PC-9 (cell line): ENCODE measurements at regions not wholly inside any gene's neighbourhood (a gene's known extent, or its start where the extent isn't known, plus 50 kb on each side); places are given as distances from the start of the nearest gene placed in this dataset.

Source experiments
- BruUV-seq: library from RNA; stranded (reverse); fragments of 400-500 nt; replicated peaks from 2 replicates; lab custom pipeline; 2021; lab: Mats Ljungman, UMichigan
- CTCF ChIA-PET: fragments of 300-600 bp; sonication (Branson Sonifier 250); formaldehyde crosslinking; loops from one replicate; lab custom pipeline; 2022; ENCODE audit warnings: antibody characterized with exemption; lab: Charles Lee
- POLR2A ChIA-PET: fragments of 300-600 bp; sonication (Branson Sonifier 250); formaldehyde crosslinking; loops from one replicate; lab custom pipeline; 2022; ENCODE audit warnings: antibody characterized with exemption; ENCODE audit not compliant: unreplicated experiment; lab: Charles Lee
- DNase-seq, 2 experiments: peaks; one replicate each; pipeline versions ENCODE4 v3.0.0 to v3.0.0-alpha.2; 2015 to 2022; ENCODE audit warnings: mixed read lengths in 1 of 2
- H2AFZ ChIP-seq: fragments of 200-600 bp; sonication (generic); 2 replicates; pipeline ENCODE4 v1.8.1; 2017; ENCODE audit warnings: antibody characterized with exemption
- H3F3A ChIP-seq: fragments of 200-600 bp; sonication (generic); 2 replicates; pipeline ENCODE4 v1.8.1; 2017; ENCODE audit warnings: antibody characterized with exemption, mild to moderate bottlenecking, low read depth; ENCODE audit not compliant: insufficient read depth
- H3K27ac ChIP-seq: fragments of 200-600 bp; sonication (generic); 2 replicates; pipeline ENCODE4 v1.6.1; 2016; ENCODE audit warnings: mixed run types
- H3K27me3 ChIP-seq: fragments of 200-600 bp; sonication (generic); 2 replicates; pipeline ENCODE4 v1.6.1; 2016; ENCODE audit warnings: low read depth, mixed run types; ENCODE audit not compliant: insufficient read depth
- H3K36me3 ChIP-seq: fragments of 200-600 bp; sonication (generic); 2 replicates; pipeline ENCODE4 v1.6.1; 2016; ENCODE audit warnings: low read depth, mixed run types
- H3K4me1 ChIP-seq: fragments of 200-600 bp; sonication (generic); replicated peaks from 2 replicates; pipeline ENCODE4 v1.6.1; 2016; ENCODE audit warnings: mixed run types; ENCODE audit not compliant: insufficient read depth
- H3K4me2 ChIP-seq: fragments of 200-600 bp; sonication (generic); 2 replicates; pipeline ENCODE4 v1.6.1; 2017; ENCODE audit warnings: mixed run types
- H3K4me3 ChIP-seq: fragments of 200-600 bp; sonication (generic); 2 replicates; pipeline ENCODE4 v1.6.1; 2016; ENCODE audit warnings: mixed run types
- H3K79me2 ChIP-seq: fragments of 200-600 bp; sonication (generic); 2 replicates; pipeline ENCODE4 v1.6.1; 2017; ENCODE audit warnings: low read depth, mixed run types
- H3K9me2 ChIP-seq: fragments of 200-600 bp; sonication (generic); 2 replicates; pipeline ENCODE4 v1.8.1; 2017; ENCODE audit warnings: mild to moderate bottlenecking; ENCODE audit not compliant: insufficient read depth
- H3K9me3 ChIP-seq: fragments of 200-600 bp; sonication (generic); 2 replicates; pipeline ENCODE4 v1.8.1; 2016; ENCODE audit warnings: low read depth; ENCODE audit not compliant: insufficient read depth
- H4K20me1 ChIP-seq: fragments of 200-600 bp; sonication (generic); 2 replicates; pipeline ENCODE4 v1.8.1; 2017; ENCODE audit not compliant: insufficient read depth
- EZH2 ChIP-seq: fragments of 200-600 bp; sonication (generic); IDR thresholded peaks from 2 replicates; pipeline ENCODE4 v1.8.0; 2017; ENCODE audit warnings: antibody characterized with exemption, low read depth
- intact Hi-C: fragments of 100-400 bp; cut with micrococcal nuclease; formaldehyde crosslinking; loops from one replicate; pipeline ENCODE4 v1.10.0; 2022; ENCODE audit not compliant: unreplicated experiment
- TF ChIP-seq, protein P1 (sequence below): fragments of 200-600 bp; sonication (generic); conservative IDR thresholded peaks from 2 replicates; pipeline ENCODE4 v1.6.1; 2017; ENCODE audit warnings: mixed run types, antibody characterized with exemption, mild to moderate bottlenecking, moderate library complexity

DNA sequence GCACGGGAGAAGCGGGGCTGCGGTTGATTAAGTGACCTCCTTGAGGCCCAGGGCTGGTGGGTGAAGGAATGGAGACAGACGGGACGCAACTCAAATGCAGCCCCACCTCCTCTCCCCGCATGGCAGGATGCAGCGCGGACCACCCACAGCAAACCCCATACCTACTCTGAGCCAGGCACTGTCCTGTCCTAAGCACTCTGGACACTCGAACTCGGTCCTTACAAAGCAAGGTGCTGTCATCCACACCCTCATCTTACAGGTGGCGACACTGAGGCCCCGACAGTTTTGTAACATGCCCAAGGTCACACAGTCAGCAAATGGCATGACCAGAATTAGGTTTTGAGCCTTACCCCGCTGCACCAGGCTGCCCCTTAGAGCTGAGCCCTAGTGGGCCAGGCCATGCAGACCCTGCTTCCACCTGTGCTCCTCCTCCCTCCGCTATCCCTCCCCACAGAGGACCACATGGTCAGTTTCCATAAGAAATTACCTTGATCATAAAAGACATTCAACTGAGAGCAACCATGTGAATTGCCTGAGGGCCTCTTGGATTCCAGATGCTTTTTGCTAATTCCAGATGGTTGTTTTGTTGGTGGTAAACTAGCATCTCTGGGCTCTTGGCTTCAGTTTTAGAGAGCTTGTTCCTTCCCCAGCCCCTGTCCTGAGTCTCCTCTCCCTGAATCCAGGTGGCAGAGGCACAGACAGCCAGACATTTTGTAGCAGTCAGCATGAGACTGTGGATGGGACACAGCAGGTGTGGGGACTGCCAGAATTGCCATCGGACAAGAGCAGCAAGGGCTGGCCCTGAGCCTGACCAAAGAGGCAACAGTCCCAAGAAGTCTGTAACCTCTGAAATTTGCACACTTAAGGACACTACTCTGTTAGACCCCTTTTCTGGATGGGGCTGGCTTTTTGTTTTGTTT, 171.9 kb upstream of the PMEPA1 start:
- ChIA-PET POLR2A (interaction anchor here (0.7 kb wide), 1 partner anchor 52 kb away, joined by 3 read pairs; no protein-coding TSS in a partner anchor), CTCF (no interaction called here)
- Histone ChIP-seq H3K36me3 (no peaks in the 10 kb centered on the region), H3F3A (no peaks in the 10 kb centered on the region), H3K9me3 (no peaks in the 10 kb centered on the region), H4K20me1 (no peaks in the 10 kb centered on the region), H3K4me1 (no peaks in the 10 kb centered on the region), H3K4me3 (no peak overlapping the region), H3K79me2 (no peaks in the 10 kb centered on the region), H3K27ac (no peak overlapping the region), H2AFZ (no peak overlapping the region), H3K9me2 (0 out of 2 replicates have a peak, but pooled peaks cover 3% of the 10 kb centered on the region), H3K27me3 (no peaks in the 10 kb centered on the region), H3K4me2 (no peak overlapping the region)
- BruUV-seq = no TSS peak
- intact Hi-C loops = no loop called here
- TF ChIP-seq, protein P1, sequence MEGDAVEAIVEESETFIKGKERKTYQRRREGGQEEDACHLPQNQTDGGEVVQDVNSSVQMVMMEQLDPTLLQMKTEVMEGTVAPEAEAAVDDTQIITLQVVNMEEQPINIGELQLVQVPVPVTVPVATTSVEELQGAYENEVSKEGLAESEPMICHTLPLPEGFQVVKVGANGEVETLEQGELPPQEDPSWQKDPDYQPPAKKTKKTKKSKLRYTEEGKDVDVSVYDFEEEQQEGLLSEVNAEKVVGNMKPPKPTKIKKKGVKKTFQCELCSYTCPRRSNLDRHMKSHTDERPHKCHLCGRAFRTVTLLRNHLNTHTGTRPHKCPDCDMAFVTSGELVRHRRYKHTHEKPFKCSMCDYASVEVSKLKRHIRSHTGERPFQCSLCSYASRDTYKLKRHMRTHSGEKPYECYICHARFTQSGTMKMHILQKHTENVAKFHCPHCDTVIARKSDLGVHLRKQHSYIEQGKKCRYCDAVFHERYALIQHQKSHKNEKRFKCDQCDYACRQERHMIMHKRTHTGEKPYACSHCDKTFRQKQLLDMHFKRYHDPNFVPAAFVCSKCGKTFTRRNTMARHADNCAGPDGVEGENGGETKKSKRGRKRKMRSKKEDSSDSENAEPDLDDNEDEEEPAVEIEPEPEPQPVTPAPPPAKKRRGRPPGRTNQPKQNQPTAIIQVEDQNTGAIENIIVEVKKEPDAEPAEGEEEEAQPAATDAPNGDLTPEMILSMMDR = no peak
- TF ChIP-seq EZH2 = no peak
- DNase-seq = no peak

DNA sequence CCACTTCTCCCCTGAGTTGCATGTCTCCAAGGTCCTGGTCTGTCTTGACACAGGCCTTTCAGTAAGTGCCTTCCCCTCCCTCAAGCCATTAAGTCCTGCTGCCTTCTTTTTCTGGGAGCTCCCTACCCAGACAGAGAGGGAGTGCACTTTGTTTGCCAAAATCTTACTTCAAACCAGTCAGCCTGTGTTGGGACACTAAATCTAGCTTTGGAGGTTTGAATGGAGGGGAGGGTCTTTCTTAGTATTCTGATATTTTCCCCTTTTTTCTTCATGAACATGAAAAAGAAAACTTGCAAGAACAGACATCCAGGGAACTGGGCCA, 170.7 kb upstream of the PMEPA1 start:
- H4K20me1 ChIP-seq = no peaks in the 10 kb centered on the region
- no TSS peak for BruUV-seq
- no peak overlapping the region for H3K4me2 ChIP-seq
- TF ChIP-seq, protein P1 = no peak
- no peak for TF ChIP-seq EZH2
- H3K9me3 ChIP-seq = no peaks in the 10 kb centered on the region
- POLR2A ChIA-PET = no interaction called here
- no peak overlapping the region for H2AFZ ChIP-seq
- H3K4me1 ChIP-seq = no peaks in the 10 kb centered on the region
- H3K4me3 ChIP-seq = no peak overlapping the region
- no peaks in the 10 kb centered on the region for H3K27me3 ChIP-seq
- H3K36me3 ChIP-seq = no peaks in the 10 kb centered on the region
- H3F3A ChIP-seq = no peaks in the 10 kb centered on the region
- H3K9me2 ChIP-seq = 0 out of 2 replicates have a peak, but pooled peaks cover 3% of the 10 kb centered on the region
- H3K79me2 ChIP-seq = no peaks in the 10 kb centered on the region
- no peak for DNase-seq
- no peak overlapping the region for H3K27ac ChIP-seq
- CTCF ChIA-PET = no interaction called here
- intact Hi-C loops = no loop called here

DNA sequence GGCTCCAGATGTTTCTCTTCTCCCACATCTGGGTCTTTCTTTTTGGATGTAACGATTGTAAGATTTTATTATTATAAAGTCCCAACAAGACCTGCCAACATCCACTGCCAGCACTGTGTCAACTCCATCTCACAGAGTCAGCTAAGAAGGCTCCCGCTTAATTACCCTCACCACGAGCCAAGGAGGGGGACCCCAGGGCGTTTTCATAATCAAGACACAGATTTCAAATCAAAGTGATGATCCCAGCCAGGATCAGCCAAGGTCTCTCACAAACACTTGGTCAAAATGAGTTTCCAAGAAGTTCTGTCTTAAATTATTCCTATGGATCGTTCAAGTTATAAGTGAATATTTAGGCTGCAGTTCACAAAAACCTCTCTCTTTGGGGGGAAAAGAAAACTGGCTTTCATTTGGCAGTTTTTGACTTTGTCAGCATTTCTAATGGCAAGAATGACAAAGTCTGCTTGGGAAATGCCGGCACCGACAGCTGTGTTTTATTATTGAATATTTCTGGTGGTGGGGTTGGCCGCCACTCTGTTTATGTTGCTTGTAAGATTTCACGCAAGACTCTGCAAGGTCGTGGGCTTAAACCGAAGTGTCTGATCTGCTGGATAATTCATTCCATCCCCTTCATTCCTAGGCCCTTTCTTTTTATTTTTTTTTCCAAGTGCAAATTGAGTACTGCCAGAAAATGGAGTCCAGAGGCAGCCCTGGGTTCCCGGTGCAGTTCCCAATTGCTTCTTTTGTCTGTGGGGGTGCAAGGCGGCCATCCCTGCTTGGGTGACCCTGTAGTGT, 170.2 kb upstream of the PMEPA1 start:
- Histone ChIP-seq H3K4me3 (no peak overlapping the region), H4K20me1 (no peaks in the 10 kb centered on the region), H3K9me3 (no peaks in the 10 kb centered on the region), H3K27ac (no peak overlapping the region), H2AFZ (no peak overlapping the region), H3K27me3 (no peaks in the 10 kb centered on the region), H3K36me3 (no peaks in the 10 kb centered on the region), H3F3A (no peaks in the 10 kb centered on the region), H3K79me2 (no peaks in the 10 kb centered on the region), H3K4me1 (no peaks in the 10 kb centered on the region), H3K9me2 (0 out of 2 replicates have a peak, but pooled peaks cover 3% of the 10 kb centered on the region), H3K4me2 (no peak overlapping the region)
- DNase-seq = no peak
- CTCF ChIA-PET = no interaction called here
- POLR2A ChIA-PET = no interaction called here
- TF ChIP-seq EZH2 = no peak
- TF ChIP-seq, protein P1 = no peak
- BruUV-seq = no TSS peak
- intact Hi-C loops = no loop called here
